Endothelial cell (in vitro differentiated cells): ENCODE measurements at regions not wholly inside any gene's neighbourhood (a gene's known extent, or its start where the extent isn't known, plus 50 kb on each side); places are given as distances from the start of the nearest gene placed in this dataset. TPM values are rescaled to one million over a fixed set of nuclear protein-coding genes. Genes with fewer than 3 reads are reported as not detected.

ENCODE experiments used
- DNase-seq: peaks from one replicate; pipeline ENCODE4 v3.0.0; 2021; ENCODE audit warnings: low spot score
- H3K27ac Mint-ChIP-seq: one replicate; pipeline ENCODE4 v1.8.0; 2021; ENCODE audit warnings: mixed read lengths, inconsistent platforms; ENCODE audit not compliant: unreplicated experiment
- H3K27me3 Mint-ChIP-seq: one replicate; pipeline ENCODE4 v1.8.0; 2021; ENCODE audit warnings: mild to moderate bottlenecking, moderate library complexity, mixed read lengths, inconsistent platforms; ENCODE audit not compliant: unreplicated experiment
- H3K36me3 Mint-ChIP-seq: one replicate; pipeline ENCODE4 v1.8.0; 2021; ENCODE audit warnings: mild to moderate bottlenecking, low read depth, mixed read lengths, inconsistent platforms; ENCODE audit not compliant: unreplicated experiment
- H3K4me1 Mint-ChIP-seq: one replicate; pipeline ENCODE4 v1.8.0; 2021; ENCODE audit warnings: mild to moderate bottlenecking, mixed read lengths, inconsistent platforms; ENCODE audit not compliant: unreplicated experiment
- H3K4me3 Mint-ChIP-seq: one replicate; pipeline ENCODE4 v1.8.0; 2021; ENCODE audit warnings: mild to moderate bottlenecking, mixed read lengths, inconsistent platforms; ENCODE audit not compliant: unreplicated experiment
- H3K9me3 Mint-ChIP-seq: one replicate; pipeline ENCODE4 v1.8.0; 2021; ENCODE audit warnings: mixed read lengths, inconsistent platforms; ENCODE audit not compliant: unreplicated experiment
- microRNA-seq: library from miRNA; unstranded; fragments of <30 nt; microRNA quantifications from one replicate; pipeline ENCODE4, GENCODE V29; 2020; ENCODE audit not compliant: unreplicated experiment
- TF ChIP-seq, protein P1 (sequence below): fragments of 200-600 bp; sonication (generic); IDR thresholded peaks from one replicate; pipeline ENCODE4 v1.5.0; 2021; ENCODE audit warnings: antibody characterized with exemption; ENCODE audit not compliant: unreplicated experiment

DNA sequence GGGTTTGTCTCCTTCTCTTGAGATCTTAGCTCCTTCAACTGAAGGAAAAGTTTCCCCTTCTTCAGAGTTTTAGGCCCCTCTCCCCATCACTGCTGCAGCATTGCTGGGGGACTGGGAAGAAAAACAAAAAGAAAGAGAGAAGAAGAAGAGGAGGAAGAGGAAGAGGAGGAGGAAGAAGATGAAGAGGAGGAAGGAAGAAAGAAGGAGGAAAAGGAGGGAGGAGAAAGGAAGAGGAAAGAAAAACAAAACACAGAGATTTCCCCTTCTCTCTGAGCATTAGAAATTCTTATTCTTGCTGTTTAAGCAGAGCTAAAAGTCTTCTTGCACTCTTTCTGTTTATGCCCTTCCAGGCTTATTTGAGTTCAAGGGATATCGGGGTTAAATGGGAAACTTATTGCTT is 219.8 kb upstream of the AMIGO2 start:
- H3K4me3 Mint-ChIP-seq = no peak overlapping the region
- peaks cover 2% of the 10 kb centered on the region for H3K27me3 Mint-ChIP-seq
- TF ChIP-seq, protein P1, sequence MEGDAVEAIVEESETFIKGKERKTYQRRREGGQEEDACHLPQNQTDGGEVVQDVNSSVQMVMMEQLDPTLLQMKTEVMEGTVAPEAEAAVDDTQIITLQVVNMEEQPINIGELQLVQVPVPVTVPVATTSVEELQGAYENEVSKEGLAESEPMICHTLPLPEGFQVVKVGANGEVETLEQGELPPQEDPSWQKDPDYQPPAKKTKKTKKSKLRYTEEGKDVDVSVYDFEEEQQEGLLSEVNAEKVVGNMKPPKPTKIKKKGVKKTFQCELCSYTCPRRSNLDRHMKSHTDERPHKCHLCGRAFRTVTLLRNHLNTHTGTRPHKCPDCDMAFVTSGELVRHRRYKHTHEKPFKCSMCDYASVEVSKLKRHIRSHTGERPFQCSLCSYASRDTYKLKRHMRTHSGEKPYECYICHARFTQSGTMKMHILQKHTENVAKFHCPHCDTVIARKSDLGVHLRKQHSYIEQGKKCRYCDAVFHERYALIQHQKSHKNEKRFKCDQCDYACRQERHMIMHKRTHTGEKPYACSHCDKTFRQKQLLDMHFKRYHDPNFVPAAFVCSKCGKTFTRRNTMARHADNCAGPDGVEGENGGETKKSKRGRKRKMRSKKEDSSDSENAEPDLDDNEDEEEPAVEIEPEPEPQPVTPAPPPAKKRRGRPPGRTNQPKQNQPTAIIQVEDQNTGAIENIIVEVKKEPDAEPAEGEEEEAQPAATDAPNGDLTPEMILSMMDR = no peak
- H3K4me1 Mint-ChIP-seq = peaks cover 18% of the 10 kb centered on the region
- no peaks in the 10 kb centered on the region for H3K36me3 Mint-ChIP-seq
- H3K9me3 Mint-ChIP-seq = no peaks in the 10 kb centered on the region
- no peak overlapping the region for H3K27ac Mint-ChIP-seq
- no peak for DNase-seq

DNA sequence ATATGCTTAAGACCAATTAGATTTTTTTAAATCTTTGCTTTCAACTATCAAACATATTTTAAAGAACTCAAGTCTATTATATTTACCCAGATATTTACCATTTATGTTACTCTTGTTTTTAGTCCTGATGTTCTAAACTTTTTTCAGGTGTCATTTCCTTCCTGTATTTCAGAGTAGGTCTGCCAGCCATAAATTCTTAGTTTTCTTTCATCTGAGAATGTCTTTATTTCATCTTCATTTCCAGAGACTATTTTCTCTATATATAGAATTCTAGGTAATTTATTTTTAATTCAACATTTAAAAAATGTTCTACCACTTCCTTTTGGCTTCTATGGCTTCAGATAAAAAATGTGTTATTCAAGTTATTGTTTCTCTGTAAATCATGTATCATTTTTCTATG is 218.2 kb upstream of the AMIGO2 start:
- peaks cover 2% of the 10 kb centered on the region for H3K27me3 Mint-ChIP-seq
- no peaks in the 10 kb centered on the region for H3K36me3 Mint-ChIP-seq
- H3K4me1 Mint-ChIP-seq = peaks cover 21% of the 10 kb centered on the region
- H3K9me3 Mint-ChIP-seq = no peaks in the 10 kb centered on the region
- H3K4me3 Mint-ChIP-seq = no peak overlapping the region
- TF ChIP-seq, protein P1 = no peak
- DNase-seq = no peak
- no peak overlapping the region for H3K27ac Mint-ChIP-seq

DNA sequence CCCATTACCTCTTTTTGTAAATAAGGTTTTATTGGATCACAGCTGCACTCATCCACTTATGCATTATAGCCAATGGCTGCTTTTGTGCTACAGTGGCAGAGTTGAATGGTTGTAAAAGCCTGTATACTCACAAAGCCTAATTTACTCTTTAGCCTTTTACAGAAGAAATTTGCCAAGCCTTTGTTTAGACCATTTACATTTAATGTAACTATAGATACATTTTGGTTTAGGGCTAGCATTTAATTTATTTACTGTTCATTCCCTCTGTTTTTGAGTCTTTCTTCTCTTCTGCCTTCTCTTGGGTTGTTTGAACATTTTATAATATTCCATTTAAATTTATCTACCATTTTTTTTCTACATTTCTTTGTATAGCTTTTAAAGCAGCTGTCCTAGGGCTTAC is 217.1 kb upstream of the AMIGO2 start:
- H3K4me1 Mint-ChIP-seq = peaks cover 18% of the 10 kb centered on the region
- TF ChIP-seq, protein P1 = no peak
- DNase-seq = no peak
- no peak overlapping the region for H3K27ac Mint-ChIP-seq
- no peaks in the 10 kb centered on the region for H3K9me3 Mint-ChIP-seq
- H3K36me3 Mint-ChIP-seq = no peaks in the 10 kb centered on the region
- H3K27me3 Mint-ChIP-seq = peaks cover 4% of the 10 kb centered on the region
- H3K4me3 Mint-ChIP-seq = no peak overlapping the region

DNA sequence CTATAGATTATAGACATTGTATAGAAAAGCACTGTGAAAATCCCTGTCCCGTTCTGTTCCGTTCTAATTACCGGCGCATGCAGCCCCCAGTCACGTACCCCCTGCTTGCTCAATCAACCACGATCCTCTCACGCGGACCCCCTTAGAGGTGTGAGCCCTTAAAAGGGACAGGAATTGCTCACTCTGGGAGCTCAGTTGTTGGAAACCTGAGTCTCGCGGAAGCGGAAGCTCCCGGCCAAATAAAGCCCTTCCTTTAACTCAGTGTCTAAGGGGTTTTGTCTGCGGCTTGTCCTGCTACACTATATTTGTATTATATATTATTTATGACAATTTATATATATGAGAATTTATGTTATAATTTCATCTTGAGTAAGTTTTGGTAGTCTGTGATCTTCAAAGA is 213.6 kb upstream of the AMIGO2 start:
- Mint-ChIP-seq H3K27ac (peak overlapping the region; percentile 17), H3K27me3 (peaks cover 4% of the 10 kb centered on the region), H3K36me3 (no peaks in the 10 kb centered on the region), H3K4me1 (peaks cover 6% of the 10 kb centered on the region), H3K9me3 (no peaks in the 10 kb centered on the region), H3K4me3 (no peak overlapping the region)
- TF ChIP-seq, protein P1 = no peak
- no peak for DNase-seq

DNA sequence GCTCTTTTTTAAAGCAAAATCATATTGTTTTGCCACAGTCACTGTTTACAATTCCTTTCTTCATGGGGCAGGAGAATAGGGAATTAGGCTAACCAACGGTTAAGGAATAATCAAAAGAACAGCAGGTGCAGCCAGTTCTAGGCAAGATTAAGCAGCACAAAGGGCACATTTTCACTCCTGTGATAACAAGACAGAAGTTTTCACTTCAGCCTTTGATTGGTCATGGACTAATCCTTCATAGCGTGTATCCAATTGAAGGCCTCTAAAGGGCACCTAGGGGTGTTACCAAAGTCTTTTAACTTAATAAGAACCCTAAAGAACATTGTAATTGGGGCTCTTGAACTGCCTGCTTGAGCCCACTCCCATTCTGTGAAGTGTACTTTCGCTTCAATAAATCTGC is 206.9 kb upstream of the AMIGO2 start:
- TF ChIP-seq, protein P1 = no peak
- no peak overlapping the region for H3K4me3 Mint-ChIP-seq
- no peak for DNase-seq
- no peaks in the 10 kb centered on the region for H3K4me1 Mint-ChIP-seq
- no peak overlapping the region for H3K27ac Mint-ChIP-seq
- H3K36me3 Mint-ChIP-seq = no peaks in the 10 kb centered on the region
- no peaks in the 10 kb centered on the region for H3K9me3 Mint-ChIP-seq
- H3K27me3 Mint-ChIP-seq = no peaks in the 10 kb centered on the region

Small RNA genes in the stretch of these regions (microRNA-seq; reads per million reads assigned to microRNA genes)
- gene MIR4494 = not detected
